ENCODE measurements at regions not wholly inside any gene's neighbourhood (a gene's known extent, or its start where the extent isn't known, plus 50 kb on each side); places are given as distances from the start of the nearest gene placed in this dataset.

DNA sequence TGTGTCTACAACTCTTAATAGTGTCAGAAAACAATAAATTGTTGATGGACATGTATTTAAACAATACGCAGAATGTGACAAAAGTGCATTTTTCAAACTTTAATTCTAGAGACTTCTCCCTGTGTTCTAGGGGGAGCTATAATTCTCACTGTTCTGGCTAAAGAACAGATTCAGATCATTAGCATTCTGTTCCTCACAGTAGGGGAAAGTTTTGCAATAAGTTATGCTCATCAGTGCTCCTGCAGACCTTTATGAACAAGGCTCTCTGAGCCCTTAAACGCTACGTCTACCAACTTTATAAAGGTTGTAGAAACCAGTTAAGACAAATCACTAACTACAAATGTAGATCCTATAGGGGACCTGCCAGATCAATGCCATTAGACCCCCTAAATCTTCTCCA is 444.2 kb downstream of the SQOR start:
- Histone ChIP-seq H3K36me3 (ENCODE audit: insufficient read depth, low read length) (no peaks in the 10 kb centered on the region), H3K4me1 (ENCODE audit: insufficient read depth, low read length) (no peaks in the 10 kb centered on the region), H3K27me3 (ENCODE audit: control insufficient read depth in 1 of 2, insufficient read depth in 2 of 2, low read length in 2 of 2) (no peaks in the 10 kb centered on the region), H3K27ac (ENCODE audit: low read depth in 1 of 2, low read length in 2 of 2) (no peak overlapping the region), H3K4me3 (ENCODE audit: low read length) (no peak overlapping the region), H3K9me3 (ENCODE audit: control insufficient read depth in 1 of 2, insufficient read depth in 1 of 2, low read length in 2 of 2) (peaks cover 0 to 4% of the 10 kb centered on the region in 2 experiments)
- intact Hi-C loops (cut with DNase I, micrococcal nuclease) = no loop called here
- no peaks in the 10 kb centered on the region for H3K36me3 Mint-ChIP-seq (ENCODE audit: low read depth)
- H3K27me3 Mint-ChIP-seq = no peaks in the 10 kb centered on the region
- no peak for DNase-seq
- no peaks in the 10 kb centered on the region for H3K9me3 Mint-ChIP-seq
- no peaks in the 10 kb centered on the region for H3K4me1 Mint-ChIP-seq (ENCODE audit: low read depth)
- ChIA-PET CTCF (no interaction called here), POLR2A (no interaction called here)
- no peak overlapping the region for H3K4me3 Mint-ChIP-seq
- no peak overlapping the region for H3K27ac Mint-ChIP-seq
- no peak for ATAC-seq (ENCODE audit: poor library complexity)
- TF ChIP-seq, protein P1, sequence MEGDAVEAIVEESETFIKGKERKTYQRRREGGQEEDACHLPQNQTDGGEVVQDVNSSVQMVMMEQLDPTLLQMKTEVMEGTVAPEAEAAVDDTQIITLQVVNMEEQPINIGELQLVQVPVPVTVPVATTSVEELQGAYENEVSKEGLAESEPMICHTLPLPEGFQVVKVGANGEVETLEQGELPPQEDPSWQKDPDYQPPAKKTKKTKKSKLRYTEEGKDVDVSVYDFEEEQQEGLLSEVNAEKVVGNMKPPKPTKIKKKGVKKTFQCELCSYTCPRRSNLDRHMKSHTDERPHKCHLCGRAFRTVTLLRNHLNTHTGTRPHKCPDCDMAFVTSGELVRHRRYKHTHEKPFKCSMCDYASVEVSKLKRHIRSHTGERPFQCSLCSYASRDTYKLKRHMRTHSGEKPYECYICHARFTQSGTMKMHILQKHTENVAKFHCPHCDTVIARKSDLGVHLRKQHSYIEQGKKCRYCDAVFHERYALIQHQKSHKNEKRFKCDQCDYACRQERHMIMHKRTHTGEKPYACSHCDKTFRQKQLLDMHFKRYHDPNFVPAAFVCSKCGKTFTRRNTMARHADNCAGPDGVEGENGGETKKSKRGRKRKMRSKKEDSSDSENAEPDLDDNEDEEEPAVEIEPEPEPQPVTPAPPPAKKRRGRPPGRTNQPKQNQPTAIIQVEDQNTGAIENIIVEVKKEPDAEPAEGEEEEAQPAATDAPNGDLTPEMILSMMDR (IDR thresholded peaks at IDR 0.05) = no peak

DNA sequence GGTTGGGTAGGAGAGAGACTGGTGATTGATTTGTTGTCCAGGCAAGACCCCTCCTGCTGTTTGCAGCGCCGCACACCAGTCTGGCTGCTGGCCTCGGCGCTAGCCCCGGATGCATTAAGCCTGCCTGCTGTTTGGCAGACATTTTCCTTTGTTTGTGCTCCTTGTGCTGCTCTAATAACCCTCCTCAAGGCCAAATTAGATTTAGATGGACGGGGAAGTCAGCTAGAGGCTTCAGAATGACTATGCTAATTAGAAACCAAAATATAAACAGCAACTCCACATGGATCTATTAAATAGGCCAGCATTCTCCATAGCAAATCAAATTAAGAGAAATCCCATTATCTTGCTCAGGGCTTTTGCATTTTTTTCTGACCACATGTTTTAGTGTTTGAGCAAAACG is 445.2 kb downstream of the SQOR start:
- H3K27me3 ChIP-seq (ENCODE audit: control insufficient read depth in 1 of 2, insufficient read depth in 2 of 2, low read length in 2 of 2) = no peaks in the 10 kb centered on the region
- H3K4me3 Mint-ChIP-seq = no peak overlapping the region
- no peak overlapping the region for H3K4me3 ChIP-seq (ENCODE audit: low read length)
- H3K27ac Mint-ChIP-seq = no peak overlapping the region
- ATAC-seq (ENCODE audit: poor library complexity) (no peak), DNase-seq (no peak)
- H3K36me3 ChIP-seq (ENCODE audit: insufficient read depth, low read length) = no peaks in the 10 kb centered on the region
- CTCF ChIA-PET = no interaction called here
- no peaks in the 10 kb centered on the region for H3K36me3 Mint-ChIP-seq (ENCODE audit: low read depth)
- H3K9me3 Mint-ChIP-seq = no peaks in the 10 kb centered on the region
- no peaks in the 10 kb centered on the region for H3K4me1 Mint-ChIP-seq (ENCODE audit: low read depth)
- H3K4me1 ChIP-seq (ENCODE audit: insufficient read depth, low read length) = no peaks in the 10 kb centered on the region
- peaks cover 0 to 4% of the 10 kb centered on the region in 2 experiments for H3K9me3 ChIP-seq (ENCODE audit: control insufficient read depth in 1 of 2, insufficient read depth in 1 of 2, low read length in 2 of 2)
- TF ChIP-seq, protein P1 (IDR thresholded peaks at IDR 0.05) = no peak
- H3K27me3 Mint-ChIP-seq = no peaks in the 10 kb centered on the region
- no peak overlapping the region for H3K27ac ChIP-seq (ENCODE audit: low read depth in 1 of 2, low read length in 2 of 2)
- POLR2A ChIA-PET = no interaction called here
- intact Hi-C loops (cut with DNase I, micrococcal nuclease) = no loop called here

DNA sequence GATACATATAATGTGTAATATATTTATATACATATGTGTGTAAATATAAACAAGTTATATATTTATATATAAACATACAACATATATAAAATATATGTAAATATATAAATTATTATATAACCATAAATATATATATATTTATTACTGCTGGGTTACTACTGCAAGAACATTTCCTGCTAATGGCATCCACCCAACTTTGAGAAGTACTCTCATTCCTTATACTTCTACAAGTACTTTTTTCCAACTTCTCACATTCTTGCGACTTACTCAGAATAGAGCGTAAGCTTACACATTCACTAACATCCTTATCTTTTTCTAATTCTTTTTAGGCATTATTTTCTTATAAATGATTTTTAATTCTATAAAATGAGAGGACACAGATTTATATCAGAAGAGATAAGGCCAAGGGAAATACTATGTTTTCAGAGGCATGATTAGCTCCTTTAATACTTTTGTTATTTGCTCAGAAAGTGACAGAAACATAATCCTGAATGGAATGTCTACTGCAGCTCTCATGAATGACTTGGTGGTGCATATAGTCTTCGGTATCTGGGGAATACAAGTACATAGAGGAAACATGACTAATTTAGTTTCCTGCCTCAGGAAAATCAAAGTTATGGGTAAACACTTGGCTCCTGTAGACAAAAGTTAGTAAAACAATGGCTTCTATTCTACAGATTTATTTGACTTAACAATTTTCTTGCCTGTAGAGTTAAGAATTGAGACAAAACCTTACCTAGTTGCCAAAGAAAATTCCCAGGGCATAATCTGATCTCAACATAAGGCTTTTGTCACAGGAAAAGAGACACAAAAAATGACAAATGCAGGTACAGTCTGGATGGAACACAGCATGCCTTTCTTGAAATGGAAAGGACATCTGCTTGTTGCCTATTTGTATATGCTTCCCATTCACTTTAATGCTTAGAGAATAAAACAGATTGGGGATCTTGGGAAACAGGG is 453.9 kb downstream of the SQOR start:
- POLR2A ChIA-PET = no interaction called here
- no peaks in the 10 kb centered on the region for H3K27me3 Mint-ChIP-seq

More for the DNA sequence above, 453.9 kb downstream of the SQOR start:
- no peak overlapping the region for H3K27ac ChIP-seq (ENCODE audit: low read depth in 1 of 2, low read length in 2 of 2)
- H3K4me3 Mint-ChIP-seq = no peak overlapping the region
- H3K9me3 ChIP-seq (ENCODE audit: control insufficient read depth in 1 of 2, insufficient read depth in 1 of 2, low read length in 2 of 2) = peaks cover 0 to 3% of the 10 kb centered on the region in 2 experiments
- no peaks in the 10 kb centered on the region for H3K36me3 Mint-ChIP-seq (ENCODE audit: low read depth)
- TF ChIP-seq, protein P1 (IDR thresholded peaks at IDR 0.05) = no peak
- peaks cover 7% of the 10 kb centered on the region for H3K9me3 Mint-ChIP-seq
- no peak overlapping the region for H3K4me3 ChIP-seq (ENCODE audit: low read length)
- no peak overlapping the region for H3K27ac Mint-ChIP-seq
- ATAC-seq (ENCODE audit: poor library complexity) (no peak), DNase-seq (no peak)
- no peaks in the 10 kb centered on the region for H3K36me3 ChIP-seq (ENCODE audit: insufficient read depth, low read length)
- intact Hi-C loops (cut with DNase I, micrococcal nuclease) = no loop called here
- H3K4me1 Mint-ChIP-seq (ENCODE audit: low read depth) = no peaks in the 10 kb centered on the region
- CTCF ChIA-PET = no interaction called here
- no peaks in the 10 kb centered on the region for H3K4me1 ChIP-seq (ENCODE audit: insufficient read depth, low read length)
- H3K27me3 ChIP-seq (ENCODE audit: control insufficient read depth in 1 of 2, insufficient read depth in 2 of 2, low read length in 2 of 2) = no peaks in the 10 kb centered on the region

All from CD4-positive, alpha-beta T cell (primary cell).